ENCODE measurements at regions not wholly inside any gene's neighbourhood (a gene's known extent, or its start where the extent isn't known, plus 50 kb on each side); places are given as distances from the start of the nearest gene placed in this dataset.
"Not testable (repeated sequence)": the region's sequence is repeated elsewhere in the genome, so short reads cannot be mapped to it uniquely, and the experiment has no call there.

GRCh38 chr12:126038434-126038833 lies 973.2 kb downstream of the AACS start:
- Histone ChIP-seq H3K27me3 (ENCODE audit: insufficient read depth, low read length) (no peaks in the 10 kb centered on the region), H2AFZ (ENCODE audit: low read depth, low read length) (no peak overlapping the region), H3K36me3 (ENCODE audit: insufficient read depth, low read length) (no peaks in the 10 kb centered on the region), H3K9me3 (ENCODE audit: low read length) (no peaks in the 10 kb centered on the region), H3K4me3 (ENCODE audit: low read length) (no peak overlapping the region), H3K4me1 (ENCODE audit: insufficient read depth, low read length) (no peaks in the 10 kb centered on the region)

GRCh38 chr12:126040307-126040706 lies 975.1 kb downstream of the AACS start:
- Histone ChIP-seq H3K27me3 (ENCODE audit: insufficient read depth, low read length) (no peaks in the 10 kb centered on the region), H2AFZ (ENCODE audit: low read depth, low read length) (no peak overlapping the region), H3K4me1 (ENCODE audit: insufficient read depth, low read length) (no peaks in the 10 kb centered on the region), H3K9me3 (ENCODE audit: low read length) (no peaks in the 10 kb centered on the region), H3K4me3 (ENCODE audit: low read length) (no peak overlapping the region), H3K36me3 (ENCODE audit: insufficient read depth, low read length) (no peaks in the 10 kb centered on the region)

- H3K9me3 ChIP-seq (ENCODE audit: low read length) = no peaks in the 10 kb centered on the region
- H2AFZ ChIP-seq (ENCODE audit: low read depth, low read length) = no peak overlapping the region
- H3K36me3 ChIP-seq (ENCODE audit: insufficient read depth, low read length) = no peaks in the 10 kb centered on the region
- no peak overlapping the region for H3K4me3 ChIP-seq (ENCODE audit: low read length)
- no peaks in the 10 kb centered on the region for H3K27me3 ChIP-seq (ENCODE audit: insufficient read depth, low read length)
- no peaks in the 10 kb centered on the region for H3K4me1 ChIP-seq (ENCODE audit: insufficient read depth, low read length)
These were observed 977.1 kb downstream of the AACS start for GRCh38 chr12:126042286-126042685.

- not testable (repeated sequence) for H2AFZ ChIP-seq (ENCODE audit: low read depth, low read length); H3K27me3 ChIP-seq (ENCODE audit: insufficient read depth, low read length); H3K4me3 ChIP-seq (ENCODE audit: low read length); H3K36me3 ChIP-seq (ENCODE audit: insufficient read depth, low read length); H3K4me1 ChIP-seq (ENCODE audit: insufficient read depth, low read length); H3K9me3 ChIP-seq (ENCODE audit: low read length)
These were observed 984.3 kb downstream of the AACS start for GRCh38 chr12:126049501-126049900.

GRCh38 chr12:126051611-126052107 lies 986.4 kb downstream of the AACS start:
- no peaks in the 10 kb centered on the region for H3K4me1 ChIP-seq (ENCODE audit: insufficient read depth, low read length)
- no peak overlapping the region for H3K4me3 ChIP-seq (ENCODE audit: low read length)
- H2AFZ ChIP-seq (ENCODE audit: low read depth, low read length) = no peak overlapping the region
- H3K36me3 ChIP-seq (ENCODE audit: insufficient read depth, low read length) = no peaks in the 10 kb centered on the region
- no peaks in the 10 kb centered on the region for H3K9me3 ChIP-seq (ENCODE audit: low read length)
- no peaks in the 10 kb centered on the region for H3K27me3 ChIP-seq (ENCODE audit: insufficient read depth, low read length)

GRCh38 chr12:126055521-126055920 lies 990.3 kb downstream of the AACS start:
- H2AFZ ChIP-seq (ENCODE audit: low read depth, low read length) = no peak overlapping the region
- no peaks in the 10 kb centered on the region for H3K4me1 ChIP-seq (ENCODE audit: insufficient read depth, low read length)
- H3K9me3 ChIP-seq (ENCODE audit: low read length) = no peaks in the 10 kb centered on the region
- no peaks in the 10 kb centered on the region for H3K36me3 ChIP-seq (ENCODE audit: insufficient read depth, low read length)
- H3K4me3 ChIP-seq (ENCODE audit: low read length) = no peak overlapping the region
- H3K27me3 ChIP-seq (ENCODE audit: insufficient read depth, low read length) = no peaks in the 10 kb centered on the region

- Histone ChIP-seq H3K9me3 (ENCODE audit: low read length) (no peaks in the 10 kb centered on the region), H3K4me1 (ENCODE audit: insufficient read depth, low read length) (no peaks in the 10 kb centered on the region), H2AFZ (ENCODE audit: low read depth, low read length) (no peak overlapping the region), H3K27me3 (ENCODE audit: insufficient read depth, low read length) (no peaks in the 10 kb centered on the region), H3K4me3 (ENCODE audit: low read length) (no peak overlapping the region), H3K36me3 (ENCODE audit: insufficient read depth, low read length) (no peaks in the 10 kb centered on the region)
These were observed 996.5 kb downstream of the AACS start for GRCh38 chr12:126061777-126062176.

- no peaks in the 10 kb centered on the region for H3K4me1 ChIP-seq (ENCODE audit: insufficient read depth, low read length)
- no peak overlapping the region for H2AFZ ChIP-seq (ENCODE audit: low read depth, low read length)
- no peaks in the 10 kb centered on the region for H3K36me3 ChIP-seq (ENCODE audit: insufficient read depth, low read length)
- no peaks in the 10 kb centered on the region for H3K27me3 ChIP-seq (ENCODE audit: insufficient read depth, low read length)
- H3K9me3 ChIP-seq (ENCODE audit: low read length) = no peaks in the 10 kb centered on the region
- no peak overlapping the region for H3K4me3 ChIP-seq (ENCODE audit: low read length)
These were observed 998.8 kb downstream of the AACS start for GRCh38 chr12:126064028-126064427.

GRCh38 chr12:126067626-126068329 lies 1002.5 kb downstream of the AACS start:
- H3K4me3 ChIP-seq (ENCODE audit: low read length) = no peak overlapping the region
- peaks cover 8% of the 10 kb centered on the region for H3K9me3 ChIP-seq (ENCODE audit: low read length)
- H2AFZ ChIP-seq (ENCODE audit: low read depth, low read length) = no peak overlapping the region
- H3K4me1 ChIP-seq (ENCODE audit: insufficient read depth, low read length) = no peaks in the 10 kb centered on the region
- no peaks in the 10 kb centered on the region for H3K27me3 ChIP-seq (ENCODE audit: insufficient read depth, low read length)
- no peaks in the 10 kb centered on the region for H3K36me3 ChIP-seq (ENCODE audit: insufficient read depth, low read length)

GRCh38 chr12:126069549-126070165 lies 1004.4 kb downstream of the AACS start:
- peaks cover 8% of the 10 kb centered on the region for H3K9me3 ChIP-seq (ENCODE audit: low read length)
- H3K27me3 ChIP-seq (ENCODE audit: insufficient read depth, low read length) = no peaks in the 10 kb centered on the region
- H3K4me3 ChIP-seq (ENCODE audit: low read length) = no peak overlapping the region
- no peaks in the 10 kb centered on the region for H3K36me3 ChIP-seq (ENCODE audit: insufficient read depth, low read length)
- no peak overlapping the region for H2AFZ ChIP-seq (ENCODE audit: low read depth, low read length)
- H3K4me1 ChIP-seq (ENCODE audit: insufficient read depth, low read length) = no peaks in the 10 kb centered on the region

GRCh38 chr12:126076515-126076914 lies 1011.3 kb downstream of the AACS start:
- no peak overlapping the region for H3K4me3 ChIP-seq (ENCODE audit: low read length)
- H3K4me1 ChIP-seq (ENCODE audit: insufficient read depth, low read length) = no peaks in the 10 kb centered on the region
- no peaks in the 10 kb centered on the region for H3K9me3 ChIP-seq (ENCODE audit: low read length)
- no peaks in the 10 kb centered on the region for H3K36me3 ChIP-seq (ENCODE audit: insufficient read depth, low read length)
- H2AFZ ChIP-seq (ENCODE audit: low read depth, low read length) = no peak overlapping the region
- H3K27me3 ChIP-seq (ENCODE audit: insufficient read depth, low read length) = no peaks in the 10 kb centered on the region

GRCh38 chr12:126083926-126084325 lies 1018.7 kb downstream of the AACS start:
- Histone ChIP-seq H3K4me3 (ENCODE audit: low read length) (no peak overlapping the region), H2AFZ (ENCODE audit: low read depth, low read length) (no peak overlapping the region), H3K36me3 (ENCODE audit: insufficient read depth, low read length) (no peaks in the 10 kb centered on the region), H3K27me3 (ENCODE audit: insufficient read depth, low read length) (no peaks in the 10 kb centered on the region), H3K4me1 (ENCODE audit: insufficient read depth, low read length) (no peaks in the 10 kb centered on the region), H3K9me3 (ENCODE audit: low read length) (no peaks in the 10 kb centered on the region)

GRCh38 chr12:126084480-126084879 lies 1019.2 kb downstream of the AACS start:
- H3K36me3 ChIP-seq (ENCODE audit: insufficient read depth, low read length) = no peaks in the 10 kb centered on the region
- no peaks in the 10 kb centered on the region for H3K9me3 ChIP-seq (ENCODE audit: low read length)
- no peaks in the 10 kb centered on the region for H3K4me1 ChIP-seq (ENCODE audit: insufficient read depth, low read length)
- no peak overlapping the region for H3K4me3 ChIP-seq (ENCODE audit: low read length)
- no peak overlapping the region for H2AFZ ChIP-seq (ENCODE audit: low read depth, low read length)
- H3K27me3 ChIP-seq (ENCODE audit: insufficient read depth, low read length) = no peaks in the 10 kb centered on the region

GRCh38 chr12:126086242-126086641 lies 1021.0 kb downstream of the AACS start:
- Histone ChIP-seq H3K27me3 (ENCODE audit: insufficient read depth, low read length) (no peaks in the 10 kb centered on the region), H3K36me3 (ENCODE audit: insufficient read depth, low read length) (no peaks in the 10 kb centered on the region), H2AFZ (ENCODE audit: low read depth, low read length) (no peak overlapping the region), H3K4me1 (ENCODE audit: insufficient read depth, low read length) (no peaks in the 10 kb centered on the region), H3K4me3 (ENCODE audit: low read length) (no peak overlapping the region), H3K9me3 (ENCODE audit: low read length) (no peaks in the 10 kb centered on the region)
